NCI-H748 (cell line): ENCODE measurements at regions not wholly inside any gene's neighbourhood (a gene's known extent, or its start where the extent isn't known, plus 50 kb on each side); places are given as distances from the start of the nearest gene placed in this dataset.
"Not testable (repeated sequence)": the region's sequence is repeated elsewhere in the genome, so short reads cannot be mapped to it uniquely, and the experiment has no call there.

Source experiments
- DNase-seq: peaks from one replicate; lab custom pipeline; 2025; ENCODE audit not compliant: unreplicated experiment; lab: John Stamatoyannopoulos, UW

GRCh38 chr7:35152059-35152458 lies 101.8 kb downstream of the TBX20 start:
- DNase-seq: not testable (repeated sequence)

- DNase-seq: not testable (repeated sequence)
Measured at GRCh38 chr7:35148030-35148429, 105.9 kb downstream of the TBX20 start.

GRCh38 chr7:35142125-35142524 lies 104.8 kb upstream of the DPY19L1 start:
- not testable (repeated sequence) for DNase-seq

- not testable (repeated sequence) for DNase-seq
Measured at GRCh38 chr7:35139281-35139680, 102.0 kb upstream of the DPY19L1 start.

- DNase-seq: not testable (repeated sequence)
Measured at GRCh38 chr7:35133465-35133864, 96.2 kb upstream of the DPY19L1 start.

GRCh38 chr7:35133011-35133410 lies 95.7 kb upstream of the DPY19L1 start:
- DNase-seq: not testable (repeated sequence)

- not testable (repeated sequence) for DNase-seq
Measured at GRCh38 chr7:35128662-35129061, 91.4 kb upstream of the DPY19L1 start.

GRCh38 chr7:35118526-35118925 lies 81.2 kb upstream of the DPY19L1 start:
- not testable (repeated sequence) for DNase-seq

GRCh38 chr7:35106667-35107066 lies 69.4 kb upstream of the DPY19L1 start:
- not testable (repeated sequence) for DNase-seq

GRCh38 chr7:35105511-35105910 lies 68.2 kb upstream of the DPY19L1 start:
- not testable (repeated sequence) for DNase-seq

- not testable (repeated sequence) for DNase-seq
Measured at GRCh38 chr7:35102845-35103244, 65.6 kb upstream of the DPY19L1 start.

GRCh38 chr7:35092961-35093360 lies 55.7 kb upstream of the DPY19L1 start:
- peak; percentile 35 for DNase-seq
